Activated CD8-positive, alpha-beta memory T cell treated with anti-CD3 and anti-CD28 coated beads, Interleukin-2, amount 50 U/mL, for 48 hours (primary cell): ENCODE measurements at regions not wholly inside any gene's neighbourhood (a gene's known extent, or its start where the extent isn't known, plus 50 kb on each side); places are given as distances from the start of the nearest gene placed in this dataset.

ENCODE experiments used
- DNase-seq: peaks from one replicate; pipeline ENCODE4 v3.0.0-alpha.2; 2020

- DNase-seq, result no peak
These were observed 67.7 kb upstream of the FAM9A start for GRCh38 chrX:8868906-8869305.

DNA sequence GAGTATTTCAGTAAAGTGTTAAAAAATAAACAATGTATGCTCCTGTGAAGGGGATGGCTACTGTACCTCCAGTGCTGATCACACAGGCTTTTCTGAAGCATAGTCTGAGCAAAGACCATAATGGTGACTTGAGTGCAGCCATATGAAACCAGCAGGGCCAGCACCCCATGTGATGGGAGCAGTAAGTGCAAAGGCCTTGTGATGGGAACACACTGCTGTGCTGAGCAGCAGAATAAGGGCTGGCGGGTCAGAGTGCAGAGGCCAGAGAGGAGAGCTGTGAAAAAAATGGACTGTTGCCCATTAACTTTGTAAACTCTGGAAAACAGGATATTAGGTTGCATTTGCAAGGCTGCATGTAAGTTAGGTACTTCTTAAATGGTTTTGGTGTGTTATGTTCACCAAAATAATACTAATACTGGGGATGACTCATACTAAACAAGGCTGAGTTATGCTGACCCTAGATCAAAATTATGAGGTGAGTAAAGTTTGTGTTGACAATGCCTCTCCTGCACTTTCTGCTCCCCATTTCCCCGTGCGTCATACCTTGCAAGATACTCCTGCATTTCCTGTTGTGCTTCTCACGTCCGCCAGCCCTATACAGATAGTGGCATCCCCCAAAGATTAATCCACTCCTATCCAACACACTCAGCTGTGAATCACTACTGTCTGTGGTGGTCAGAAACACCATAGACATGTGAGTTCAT, 67.0 kb upstream of the FAM9A start:
- no peak for DNase-seq

DNA sequence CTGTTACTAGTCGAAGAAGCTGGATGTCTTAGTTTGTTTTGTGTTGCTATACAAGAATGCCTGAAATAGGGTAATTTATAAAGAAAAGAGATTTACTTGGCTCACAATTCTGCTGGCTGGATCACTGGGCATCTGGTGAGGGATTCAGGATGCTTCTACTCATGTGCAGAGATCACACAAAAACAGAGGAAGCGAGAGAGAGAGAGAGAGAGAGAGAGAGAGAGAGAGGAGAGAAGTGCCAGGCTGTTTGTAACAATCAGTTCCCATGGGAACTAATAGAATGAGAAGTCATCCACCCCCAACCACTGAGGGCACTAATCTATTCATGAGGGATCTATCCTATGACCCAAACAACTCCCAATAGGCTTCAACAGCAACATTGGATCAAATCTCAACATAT, 66.2 kb upstream of the FAM9A start:
- DNase-seq, result no peak

DNA sequence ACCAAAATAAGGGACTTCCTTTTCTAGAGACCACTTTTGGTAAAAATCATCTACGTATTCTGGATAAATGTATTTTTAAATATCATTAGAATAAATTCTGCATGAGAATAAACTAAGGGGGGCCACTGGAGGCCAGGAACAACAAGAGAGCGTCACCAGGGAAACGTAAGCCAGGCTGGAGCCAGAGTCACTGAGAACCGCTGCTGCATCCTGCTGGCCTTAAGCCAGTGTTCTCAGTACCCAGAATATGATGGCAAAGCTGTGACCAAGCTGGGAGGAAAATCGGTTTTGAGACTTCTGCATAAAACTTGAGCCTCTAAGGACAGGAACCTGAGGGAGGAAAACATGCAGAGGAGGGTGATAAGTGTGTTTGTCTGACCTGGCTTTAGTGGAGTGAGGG, 63.0 kb upstream of the FAM9A start:
- DNase-seq, result no peak

- DNase-seq, result no peak
These were observed 60.7 kb upstream of the FAM9A start for GRCh38 chrX:8861908-8862307.

DNA sequence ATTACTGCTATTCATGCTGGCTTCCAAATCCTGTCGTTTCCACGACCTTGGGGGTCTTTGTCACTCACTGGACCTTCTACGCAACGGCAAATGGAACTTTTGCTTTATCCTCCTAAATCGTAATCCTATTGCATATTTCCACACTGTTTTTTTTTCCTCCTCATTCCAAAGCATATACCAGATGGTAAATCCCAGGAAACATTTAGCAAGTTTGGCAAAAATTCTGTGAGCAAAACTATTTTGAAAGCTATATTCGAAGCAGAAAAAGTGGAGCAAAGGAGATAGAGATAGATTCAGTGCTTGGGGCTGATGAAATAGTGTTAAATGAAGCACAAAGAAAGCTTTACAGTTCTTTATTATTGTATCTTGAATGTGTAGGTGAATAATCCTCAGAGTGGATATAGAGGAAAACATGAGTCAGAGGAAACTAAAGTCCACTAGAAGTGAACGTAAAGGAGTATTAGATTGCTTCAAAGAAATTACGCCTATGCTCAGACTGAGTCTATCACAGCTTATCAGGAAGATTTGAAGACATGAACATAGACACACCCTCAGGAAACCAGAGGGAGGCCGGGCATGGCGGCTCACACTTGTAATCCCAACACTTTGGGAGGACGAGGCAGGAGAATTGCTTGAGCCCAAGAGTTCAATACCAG, 50.2 kb upstream of the FAM9A start:
- DNase-seq, result no peak
